GM21367 (cell line): ENCODE measurements at regions not wholly inside any gene's neighbourhood (a gene's known extent, or its start where the extent isn't known, plus 50 kb on each side); places are given as distances from the start of the nearest gene placed in this dataset.
A peak's percentile ranks its signal among the peaks of the same experiment; 100 is the strongest.

ENCODE experiments used
- ATAC-seq: cut with Tn5 transposase; IDR thresholded peaks from one replicate; pipeline ENCODE4 v1.9.1; 2021; ENCODE audit not compliant: unreplicated experiment

DNA sequence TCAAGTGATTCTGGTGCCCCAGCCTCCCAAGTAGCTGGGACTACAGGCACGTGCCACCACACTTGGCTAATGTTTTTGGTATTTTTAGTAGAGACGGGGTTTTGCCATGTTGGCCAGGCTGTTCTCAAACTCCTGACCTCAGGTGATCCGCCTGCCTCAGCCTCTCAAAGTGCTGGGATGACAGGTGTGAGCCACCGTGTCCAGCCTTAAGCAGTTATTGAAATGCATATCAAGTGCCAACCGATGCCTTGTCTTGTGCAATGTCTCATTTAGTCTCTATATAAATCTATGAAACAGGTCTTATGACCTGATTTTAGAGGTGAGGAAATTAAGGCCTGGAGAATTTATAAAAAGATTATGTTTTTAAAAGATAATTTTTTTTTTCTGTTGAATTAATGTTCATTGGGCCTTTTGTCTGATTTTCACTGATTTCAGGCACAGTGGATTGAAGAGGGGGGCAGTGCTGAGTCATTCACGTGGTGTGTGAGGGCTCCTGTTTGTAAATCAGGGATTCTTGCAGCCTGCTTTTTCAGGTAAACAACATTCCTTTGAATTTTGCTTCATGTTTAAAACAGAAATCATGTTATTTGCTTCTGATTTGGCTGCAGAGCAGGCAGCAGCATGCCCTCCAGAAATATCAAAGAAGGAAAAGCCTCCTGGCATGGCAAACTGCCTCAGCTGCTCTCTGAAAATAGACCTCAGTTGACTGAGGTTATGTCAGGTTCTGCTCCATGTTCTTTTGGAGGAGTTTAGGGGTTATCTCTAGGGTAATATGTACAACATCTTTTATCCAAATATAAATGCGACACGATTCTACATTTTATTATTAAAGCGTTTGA is 407.0 kb upstream of the RGMA start:
- ATAC-seq, result no peak

DNA sequence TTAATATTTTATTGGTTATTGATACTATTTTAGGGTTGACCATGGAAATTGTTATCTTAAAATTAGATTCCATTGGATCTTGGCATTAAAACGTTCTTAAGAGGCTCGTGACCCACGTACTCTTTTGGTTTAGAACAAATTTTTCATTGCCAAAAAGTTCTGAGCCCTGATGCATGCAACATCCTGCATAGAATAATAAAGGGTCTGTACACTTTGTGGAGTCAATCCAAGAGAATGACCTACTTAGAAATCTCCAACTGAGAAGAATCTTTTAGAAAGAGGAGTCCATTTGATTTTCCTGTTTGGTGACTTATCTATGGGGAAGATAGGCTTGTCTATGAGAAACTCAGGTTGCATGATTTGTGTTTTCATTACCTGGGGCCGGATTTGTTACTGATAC is 404.2 kb upstream of the RGMA start:
- ATAC-seq, result no peak

- no peak for ATAC-seq
Observed at GRCh38 chr15:93491291-93491690, 402.3 kb upstream of the RGMA start.

GRCh38 chr15:93488296-93488713 is 399.3 kb upstream of the RGMA start:
- ATAC-seq, result no peak

DNA sequence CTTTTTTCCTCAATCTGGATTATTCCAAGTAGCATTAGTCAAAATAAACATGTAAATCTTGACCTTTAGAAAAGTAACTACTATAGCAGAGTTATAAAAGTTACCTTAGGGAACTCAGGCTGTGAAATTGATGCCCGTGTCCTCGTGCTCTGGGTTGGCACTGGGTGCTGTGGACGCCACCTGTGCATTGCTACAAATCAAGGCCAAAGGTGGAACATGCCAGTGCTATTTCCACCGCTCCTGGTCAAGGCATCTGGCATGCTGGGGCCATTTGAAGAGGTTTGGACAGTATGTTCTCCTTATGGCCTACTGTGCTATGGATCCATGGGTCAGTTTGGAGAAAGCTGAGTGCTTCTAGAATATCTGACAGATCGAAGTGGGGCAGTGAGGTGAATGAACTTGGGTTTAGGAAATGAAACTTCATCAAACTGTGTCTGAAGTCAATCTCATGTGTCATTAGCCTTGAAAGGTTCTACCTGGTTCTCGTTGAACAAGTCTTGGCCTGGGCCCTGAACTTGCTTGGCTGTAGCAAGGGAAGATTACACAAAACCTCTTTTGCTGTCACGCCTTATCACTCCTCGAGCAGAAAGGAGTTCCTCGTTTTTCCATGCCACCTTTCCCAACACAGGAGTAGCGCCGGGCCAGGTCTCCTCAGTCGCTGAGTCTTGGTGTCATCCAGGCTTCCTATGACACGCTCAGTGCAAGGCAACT is 397.6 kb upstream of the RGMA start:
- no peak for ATAC-seq

DNA sequence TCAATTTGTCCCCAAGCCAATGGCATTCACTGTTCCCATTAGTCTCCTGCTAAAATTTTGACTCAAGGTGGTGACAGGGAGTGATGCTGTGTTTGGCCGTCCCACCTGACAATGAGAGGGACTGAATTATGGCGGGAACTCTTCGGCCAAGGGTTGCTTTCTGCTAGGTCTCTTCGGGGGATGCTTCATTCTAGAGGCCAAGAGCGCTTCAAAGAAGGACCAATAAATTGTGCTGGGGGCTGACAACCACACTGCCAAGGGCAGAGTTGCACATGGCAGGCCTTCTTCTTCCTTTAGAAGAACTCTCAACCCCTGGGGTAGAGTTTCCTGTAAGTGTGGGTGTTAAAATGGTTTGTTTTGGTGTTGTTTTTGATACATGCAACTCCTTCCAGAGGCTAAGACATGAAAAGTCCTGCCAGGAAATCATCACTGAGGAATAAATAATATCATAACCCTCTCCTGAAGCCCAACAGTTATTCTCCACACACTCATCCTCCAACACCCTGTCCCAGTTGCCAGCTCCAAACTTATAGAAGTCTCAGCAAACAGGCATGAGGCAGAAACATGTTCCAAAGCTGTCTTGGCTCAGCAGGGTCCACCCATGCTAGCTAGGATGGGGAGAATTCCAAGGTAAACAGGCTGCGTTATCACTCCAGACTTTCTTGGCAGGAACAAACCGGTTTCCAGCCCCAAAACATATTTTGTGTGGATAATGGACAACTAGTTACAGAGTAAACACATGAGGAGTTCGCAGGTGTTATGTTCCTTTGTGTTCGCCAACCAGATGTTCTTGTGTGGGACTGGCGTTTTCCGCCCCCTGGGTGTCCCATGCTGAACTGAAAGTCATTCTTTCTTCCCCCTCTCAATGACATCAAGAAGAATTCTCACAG is 396.7 kb upstream of the RGMA start:
- no peak for ATAC-seq

DNA sequence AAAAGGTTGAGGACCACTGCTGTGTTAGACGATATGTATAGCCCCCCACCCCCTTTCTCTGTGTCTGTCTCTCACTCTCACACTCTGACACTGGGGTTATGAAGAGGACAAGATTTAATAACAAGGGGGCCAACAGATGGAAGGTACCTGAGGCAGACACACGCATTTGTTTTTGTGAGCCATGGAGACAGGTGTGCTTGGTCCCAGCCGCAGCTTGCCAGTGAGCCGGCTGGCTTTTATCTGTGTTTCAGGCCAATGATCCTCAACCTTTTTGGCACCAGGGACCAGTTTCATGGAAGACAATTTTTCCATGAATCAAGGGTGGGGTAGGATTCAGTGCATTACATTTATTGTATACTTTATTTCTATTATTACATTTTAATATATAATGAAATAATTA is 394.9 kb upstream of the RGMA start:
- ATAC-seq, result no peak

DNA sequence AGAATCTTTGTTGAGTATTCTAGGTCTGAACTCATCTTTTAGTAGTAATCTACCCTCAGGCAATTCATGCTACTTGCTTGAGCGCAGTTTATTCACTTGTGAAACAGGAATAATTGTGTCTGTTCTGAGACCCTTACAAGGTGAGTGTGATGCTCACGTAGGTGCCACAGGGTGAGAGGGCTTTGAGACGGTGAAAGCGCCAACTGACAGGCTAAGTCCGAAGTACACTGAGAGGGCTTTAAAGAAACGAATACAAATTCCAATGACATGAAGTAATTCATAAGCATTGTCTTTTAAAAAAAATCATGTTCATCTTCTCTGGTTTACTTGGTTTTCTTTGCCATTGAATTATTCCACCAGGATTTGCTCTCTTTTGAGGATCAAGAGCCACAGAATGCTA is 393.7 kb upstream of the RGMA start:
- ATAC-seq, result no peak

GRCh38 chr15:93479715-93480114 is 390.7 kb upstream of the RGMA start:
- no peak for ATAC-seq

- ATAC-seq, result no peak
Observed at GRCh38 chr15:93478947-93479346, 389.9 kb upstream of the RGMA start.

GRCh38 chr15:93477721-93478120 is 388.7 kb upstream of the RGMA start:
- no peak for ATAC-seq

- no peak for ATAC-seq
Observed at GRCh38 chr15:93477188-93477587, 388.2 kb upstream of the RGMA start.

DNA sequence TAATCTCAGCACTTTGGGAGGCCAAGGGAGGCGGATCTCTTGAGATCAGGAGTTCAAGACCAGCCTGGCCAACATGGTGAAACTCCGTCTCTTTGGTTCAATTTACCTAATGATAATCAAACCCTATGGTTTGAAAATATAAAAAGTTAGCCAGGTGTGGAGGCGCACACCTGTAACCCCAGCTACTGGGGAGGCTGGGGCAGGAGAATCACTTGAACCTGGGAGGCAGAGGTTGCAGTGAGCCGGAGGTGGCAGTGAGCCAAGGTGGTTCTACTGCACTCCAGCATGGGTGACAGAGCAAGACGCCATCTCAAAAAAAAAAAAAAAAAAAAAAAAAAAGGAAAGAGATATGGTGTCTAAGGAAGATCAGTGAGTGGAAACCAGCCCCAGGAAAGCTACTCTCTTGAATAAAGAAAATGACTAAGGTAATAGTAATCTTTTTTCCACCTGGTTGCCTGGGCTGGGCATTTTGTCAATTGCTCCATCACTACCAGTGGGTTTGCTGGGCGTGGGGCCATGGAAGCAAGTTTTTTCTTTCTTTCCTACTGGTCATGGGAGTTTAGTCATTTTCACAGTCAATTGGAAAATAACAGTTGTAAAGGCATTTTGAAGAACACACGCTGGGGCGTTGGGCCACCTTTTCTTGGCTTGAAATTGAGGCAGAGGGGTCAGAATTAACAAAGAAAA is 387.6 kb upstream of the RGMA start:
- ATAC-seq, result no peak

- no peak for ATAC-seq
Observed at GRCh38 chr15:93474728-93475127, 385.7 kb upstream of the RGMA start.

DNA sequence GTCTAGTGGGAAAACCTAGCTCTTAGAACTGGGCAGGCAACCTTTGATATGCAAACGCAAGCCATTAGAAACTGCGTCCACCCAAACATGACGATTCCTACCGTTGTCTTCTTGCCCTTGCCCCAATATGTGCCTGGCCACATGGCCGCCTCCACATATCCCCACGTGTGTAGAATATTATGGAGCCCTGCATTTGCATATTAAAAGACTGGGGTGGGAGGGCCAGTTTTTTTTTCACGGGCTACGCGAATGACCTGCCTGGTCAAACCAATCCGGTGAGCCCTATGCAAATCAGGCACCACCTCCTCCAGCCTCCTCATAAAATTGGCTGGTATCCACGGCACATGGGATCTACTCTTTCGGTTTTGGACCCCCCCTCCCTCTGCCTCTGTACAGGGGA is 381.0 kb upstream of the RGMA start:
- ATAC-seq, result no peak

GRCh38 chr15:93467337-93467736 is 378.3 kb upstream of the RGMA start:
- ATAC-seq, result no peak

DNA sequence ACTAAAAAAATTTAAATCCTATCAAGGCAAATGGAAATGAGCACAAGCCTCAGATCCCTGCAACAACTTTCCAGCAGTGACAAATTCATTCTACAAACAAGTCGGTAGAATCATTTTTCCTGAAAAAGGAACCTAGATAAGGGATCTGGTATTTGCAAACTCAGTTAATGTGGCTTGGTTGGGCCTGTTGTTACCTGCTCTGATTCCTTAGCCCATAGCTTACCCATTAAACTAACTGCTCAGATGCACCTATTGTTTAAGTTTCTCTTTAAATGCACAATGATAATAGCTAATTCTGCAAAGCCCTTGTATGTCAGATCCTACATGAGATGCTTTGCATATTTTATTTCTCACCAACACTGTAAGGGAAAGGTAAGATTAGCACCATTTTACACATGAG is 377.4 kb upstream of the RGMA start:
- ATAC-seq, result no peak

- no peak for ATAC-seq
Observed at GRCh38 chr15:93462690-93463089, 373.7 kb upstream of the RGMA start.

DNA sequence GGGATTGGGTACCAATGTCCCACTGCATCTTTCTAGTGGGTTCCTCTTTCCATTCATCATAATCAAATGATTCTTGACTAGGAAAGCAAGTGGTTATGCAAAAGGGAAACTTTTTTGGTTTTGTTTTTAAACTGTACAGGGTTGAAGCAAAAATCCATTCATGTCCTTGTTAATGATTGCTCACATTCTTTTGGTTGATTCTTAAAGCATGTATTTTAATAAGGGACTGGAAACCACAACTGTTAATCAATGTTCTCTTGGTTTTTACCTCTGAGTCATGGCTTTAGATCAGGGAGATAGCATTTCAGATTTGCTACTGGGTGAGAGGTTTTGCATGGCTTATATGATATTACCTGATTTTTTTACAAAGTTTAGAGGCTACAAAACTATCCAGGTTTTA is 371.7 kb upstream of the RGMA start:
- peak; percentile 59 for ATAC-seq

DNA sequence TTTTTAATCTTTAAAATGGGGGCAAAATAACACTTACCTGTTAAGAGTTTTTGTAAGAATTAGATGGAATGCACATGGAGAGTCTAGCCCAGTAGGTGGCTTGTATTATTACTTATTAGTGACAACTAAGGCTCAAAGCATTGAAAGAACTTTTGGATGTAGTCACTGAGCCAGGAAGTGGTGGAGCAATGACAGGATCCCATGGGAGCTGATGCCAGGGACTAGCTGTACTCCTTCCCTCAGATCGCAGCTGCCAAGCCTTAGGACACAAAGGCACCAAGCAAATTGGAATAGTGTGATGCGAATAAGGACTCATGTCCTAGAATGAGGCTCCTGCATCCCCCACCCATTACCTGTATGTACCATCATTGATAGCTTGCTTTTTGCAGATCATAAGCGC is 370.4 kb upstream of the RGMA start:
- ATAC-seq, result no peak

- ATAC-seq, result no peak
Observed at GRCh38 chr15:93458597-93458996, 369.6 kb upstream of the RGMA start.
